ENCODE measurements at regions not wholly inside any gene's neighbourhood (a gene's known extent, or its start where the extent isn't known, plus 50 kb on each side); places are given as distances from the start of the nearest gene placed in this dataset.
A peak's percentile ranks its signal among the peaks of the same experiment; 100 is the strongest.

- Mint-ChIP-seq H3K27ac (no peak overlapping the region), H3K9me3 (peaks cover 7% of the 10 kb centered on the region), H3K27me3 (ENCODE audit: low read depth) (no peaks in the 10 kb centered on the region), H3K4me1 (peaks cover 4% of the 10 kb centered on the region), H3K36me3 (no peaks in the 10 kb centered on the region), H3K4me3 (no peak overlapping the region)
- no peak for TF ChIP-seq CTCF (IDR thresholded peaks at IDR 0.05; ENCODE audit: unreplicated experiment)
- no peak for DNase-seq (ENCODE audit: low spot score in 2 of 2, unreplicated experiment in 2 of 2)
Observed at GRCh38 chr10:52639652-52640051, 132.9 kb downstream of the MBL2 start.

- Mint-ChIP-seq H3K9me3 (peaks cover 7% of the 10 kb centered on the region), H3K4me3 (no peak overlapping the region), H3K36me3 (no peaks in the 10 kb centered on the region), H3K27ac (no peak overlapping the region), H3K27me3 (ENCODE audit: low read depth) (no peaks in the 10 kb centered on the region), H3K4me1 (peaks cover 15% of the 10 kb centered on the region)
- no peak for DNase-seq (ENCODE audit: low spot score in 2 of 2, unreplicated experiment in 2 of 2)
- no peak for TF ChIP-seq CTCF (IDR thresholded peaks at IDR 0.05; ENCODE audit: unreplicated experiment)
Observed at GRCh38 chr10:52642208-52642607, 130.4 kb downstream of the MBL2 start.

GRCh38 chr10:52644373-52645186, 128.0 kb downstream of the MBL2 start:
- DNase-seq (ENCODE audit: low spot score in 2 of 2, unreplicated experiment in 2 of 2) = peak in 1 of 2 experiments; percentile 49
- Mint-ChIP-seq H3K4me1 (peaks cover 20% of the 10 kb centered on the region), H3K4me3 (no peak overlapping the region)

GRCh38 chr10:52645187-52645758, 127.3 kb downstream of the MBL2 start:
- no peak for TF ChIP-seq CTCF (IDR thresholded peaks at IDR 0.05; ENCODE audit: unreplicated experiment)
- no peak overlapping the region for H3K27ac Mint-ChIP-seq
- no peaks in the 10 kb centered on the region for H3K27me3 Mint-ChIP-seq (ENCODE audit: low read depth)
- H3K9me3 Mint-ChIP-seq = peaks cover 7% of the 10 kb centered on the region
- no peak overlapping the region for H3K4me3 Mint-ChIP-seq
- H3K4me1 Mint-ChIP-seq = peaks cover 21% of the 10 kb centered on the region
- H3K36me3 Mint-ChIP-seq = no peaks in the 10 kb centered on the region
- no peak for DNase-seq (ENCODE audit: low spot score in 2 of 2, unreplicated experiment in 2 of 2)

More at GRCh38 chr10:52644373-52645186, 128.0 kb downstream of the MBL2 start:
- Mint-ChIP-seq H3K27me3 (ENCODE audit: low read depth) (no peaks in the 10 kb centered on the region), H3K27ac (no peak overlapping the region), H3K36me3 (no peaks in the 10 kb centered on the region), H3K9me3 (peaks cover 7% of the 10 kb centered on the region)
- TF ChIP-seq CTCF (IDR thresholded peaks at IDR 0.05; ENCODE audit: unreplicated experiment) = peak; percentile 84

GRCh38 chr10:52649511-52649910, 123.1 kb downstream of the MBL2 start:
- TF ChIP-seq CTCF (IDR thresholded peaks at IDR 0.05; ENCODE audit: unreplicated experiment) = no peak
- Mint-ChIP-seq H3K36me3 (no peaks in the 10 kb centered on the region), H3K27me3 (ENCODE audit: low read depth) (no peaks in the 10 kb centered on the region), H3K9me3 (no peaks in the 10 kb centered on the region), H3K4me3 (no peak overlapping the region), H3K27ac (peak overlapping the region; percentile 52), H3K4me1 (peaks cover 30% of the 10 kb centered on the region)
- no peak for DNase-seq (ENCODE audit: low spot score in 2 of 2, unreplicated experiment in 2 of 2)

Measured in mesothelial cell of epicardium (in vitro differentiated cells).